Heart left ventricle (tissue), 16 donors: ENCODE measurements at regions not wholly inside any gene's neighbourhood (a gene's known extent, or its start where the extent isn't known, plus 50 kb on each side); places are given as distances from the start of the nearest gene placed in this dataset.

ENCODE experiments used
- ATAC-seq, 4 donors: fragments of 200-7000 bp; cut with Tn5 transposase; one replicate each; pipeline ENCODE4 v1.9.1; 2020 to 2022; ENCODE audit warnings: moderate library complexity in 4 of 4, mild to moderate bottlenecking in 3 of 4, moderate number of reproducible peaks in 1 of 4
- DNase-seq, 5 donors: peaks; one replicate each; pipeline ENCODE4 v3.0.0-alpha.2; 2020
- H3K27ac ChIP-seq, 12 donors: fragments of 200-600 bp; sonication (generic) in 4 of 12; one replicate each; pipeline versions ENCODE4 v1.5.0 to v1.8.0; 2016 to 2022; ENCODE audit warnings: mild to moderate bottlenecking in 2 of 12
- H3K27me3 ChIP-seq, 9 donors: fragments of 200-600 bp; sonication (generic) in 2 of 9; one replicate each; pipeline versions ENCODE4 v1.5.1 to v1.8.0; 2016 to 2022; ENCODE audit warnings: mild to moderate bottlenecking in 3 of 9
- H3K36me3 ChIP-seq, 9 donors: fragments of 200-600 bp; sonication (generic) in 2 of 9; one replicate each; pipeline versions ENCODE4 v1.5.0 to v1.8.0; 2018 to 2022; ENCODE audit warnings: mild to moderate bottlenecking in 2 of 9
- H3K4me1 ChIP-seq, 12 donors: fragments of 200-600 bp; sonication (generic) in 4 of 12; one replicate each; pipeline versions ENCODE4 v1.5.0 to v1.8.0; 2016 to 2022; ENCODE audit warnings: mild to moderate bottlenecking in 3 of 12
- H3K4me3 ChIP-seq, 12 donors: fragments of 200-600 bp; sonication (generic) in 4 of 12; one replicate each; pipeline versions ENCODE4 v1.5.0 to v1.8.0; 2017 to 2022; ENCODE audit warnings: mild to moderate bottlenecking in 9 of 12, moderate library complexity in 4 of 12
- H3K9me3 ChIP-seq, 12 donors: fragments of 200-600 bp; sonication (generic) in 4 of 12; one replicate each; pipeline versions ENCODE4 v1.5.0 to v1.8.0; 2016 to 2022; ENCODE audit warnings: mild to moderate bottlenecking in 1 of 12
- POLR2A ChIP-seq, 2 donors: fragments of 450-650 bp; IDR thresholded peaks; one replicate each; pipeline ENCODE4 v1.6.1; 2017; ENCODE audit warnings: antibody characterized with exemption in 2 of 2, mild to moderate bottlenecking in 2 of 2, moderate library complexity in 2 of 2
- WGBS, 4 donors: extraction: QIAGEN DNeasy Blood & Tissue Kit in 2 of 4; methylation state at CpG; one replicate each; pipeline versions ENCODE4 v1.1.5 to v1.1.7; 2013 to 2018; 5-methylcytosine and 5-hydroxymethylcytosine counted together
- intact Hi-C, 10 donors: fragments of 100-400 bp; cut with DNase I; formaldehyde crosslinking; loops; one replicate each; pipeline versions ENCODE4 v1.11.1 to v1.14.2; 2022
- TF ChIP-seq, protein P1 (sequence below), 12 donors: fragments of 200-600 bp; sonication (generic) in 4 of 12; IDR thresholded peaks; one replicate each; pipeline versions ENCODE4 v1.5.0 to v1.8.0; 2018 to 2022; ENCODE audit warnings: antibody characterized with exemption in 12 of 12, mild to moderate bottlenecking in 5 of 12
- donor health status: ischemic (EF 13 %, LVEDD 7.1; RV severe dilation, severe dysfunction).
- donor health status: healthy with polysubstance abuse.
- donor health status: DM: no; HTN: yes; CAD: no.
- donor health status: DM: no; HTN: no; CAD: no.
- donor health status: ischemic (EF 25% LVEDD 6.9; RV normal size, moderate dysfunction).
- donor health status: ischemic (EF 25% LVEDD 5.7; RV mildly dilated, moderate dysfunction).
- donor health status: healthy.
- donor health status: DM: yes; HTN: yes; CAD: no.
- donor health status: ischemic (EF 35%, LVEDD 5.7; RV mildly dilated, moderate dysfunction).
- donor health status: nonischemic (EF 11% LVEDD 7.7; RV severe dilation, severe dysfunction).
- donor health status: DM: yes; HTN: yes; CAD: no.
- donor health status: PGD.
- donor health status: ischemic (EF 29% LVEDD 5.4; RV normal size, mild dysfunction).
- donor health status: nonischemic (EF 23%, LVEDD 6.1; RV moderate dilation, normal function).

DNA sequence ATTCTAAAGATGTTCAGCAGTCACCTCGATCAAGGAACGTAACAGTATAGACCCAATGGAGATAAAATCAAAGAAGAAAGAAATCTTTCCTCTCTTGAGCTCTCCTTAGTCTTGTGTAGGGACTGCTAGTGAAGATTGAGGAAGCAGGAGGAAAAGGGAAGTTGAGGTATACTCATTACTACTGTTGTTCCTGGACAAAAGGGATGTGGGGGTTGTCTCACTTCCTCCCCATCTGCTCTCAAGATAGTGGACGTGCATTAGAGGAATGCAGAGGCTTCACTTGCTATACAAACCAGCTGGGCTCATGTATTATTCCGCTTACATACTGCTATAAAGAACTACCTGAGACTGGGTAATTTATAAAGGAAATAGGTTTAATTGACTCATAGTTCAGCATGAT, 208.9 kb upstream of the ARHGEF9 start:
- Histone ChIP-seq H3K4me1 (no peaks in the 10 kb centered on the region), H3K9me3 (no peaks in the 10 kb centered on the region), H3K4me3 (no peak overlapping the region), H3K27ac (no peak overlapping the region), H3K27me3 (no peaks in the 10 kb centered on the region), H3K36me3 (no peaks in the 10 kb centered on the region)
- intact Hi-C loops = no loop called here
- DNase-seq = no peak
- WGBS, 4 donors = 49 to 58% (median 53%) methylated on average over 4 of the region's 4 CpGs
- no peak for TF ChIP-seq POLR2A (IDR thresholded peaks at IDR 0.05)
- TF ChIP-seq, protein P1, sequence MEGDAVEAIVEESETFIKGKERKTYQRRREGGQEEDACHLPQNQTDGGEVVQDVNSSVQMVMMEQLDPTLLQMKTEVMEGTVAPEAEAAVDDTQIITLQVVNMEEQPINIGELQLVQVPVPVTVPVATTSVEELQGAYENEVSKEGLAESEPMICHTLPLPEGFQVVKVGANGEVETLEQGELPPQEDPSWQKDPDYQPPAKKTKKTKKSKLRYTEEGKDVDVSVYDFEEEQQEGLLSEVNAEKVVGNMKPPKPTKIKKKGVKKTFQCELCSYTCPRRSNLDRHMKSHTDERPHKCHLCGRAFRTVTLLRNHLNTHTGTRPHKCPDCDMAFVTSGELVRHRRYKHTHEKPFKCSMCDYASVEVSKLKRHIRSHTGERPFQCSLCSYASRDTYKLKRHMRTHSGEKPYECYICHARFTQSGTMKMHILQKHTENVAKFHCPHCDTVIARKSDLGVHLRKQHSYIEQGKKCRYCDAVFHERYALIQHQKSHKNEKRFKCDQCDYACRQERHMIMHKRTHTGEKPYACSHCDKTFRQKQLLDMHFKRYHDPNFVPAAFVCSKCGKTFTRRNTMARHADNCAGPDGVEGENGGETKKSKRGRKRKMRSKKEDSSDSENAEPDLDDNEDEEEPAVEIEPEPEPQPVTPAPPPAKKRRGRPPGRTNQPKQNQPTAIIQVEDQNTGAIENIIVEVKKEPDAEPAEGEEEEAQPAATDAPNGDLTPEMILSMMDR (IDR thresholded peaks at IDR 0.05) = no peak
- ATAC-seq = peak in 1 of 4 donors; percentile 26

DNA sequence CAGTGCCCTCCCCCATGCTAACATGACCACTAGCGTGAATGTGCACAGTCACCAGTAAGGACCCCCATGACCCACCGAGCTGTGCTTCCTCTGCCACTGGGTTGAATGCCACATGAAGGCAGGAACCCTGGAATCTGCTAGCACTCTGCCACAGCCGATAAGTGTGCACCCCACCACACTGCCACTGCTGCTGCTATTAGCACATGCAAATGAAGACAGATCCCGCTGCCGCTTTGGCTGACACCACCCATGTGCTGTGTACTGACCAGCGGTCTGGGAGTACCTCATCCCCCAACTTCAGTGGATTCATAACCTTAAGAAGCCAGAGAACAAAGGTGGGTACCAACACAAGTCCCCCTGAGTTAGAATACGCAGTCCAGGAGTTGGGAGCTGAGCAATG, 200.9 kb upstream of the ARHGEF9 start:
- intact Hi-C loops = no loop called here
- H3K27me3 ChIP-seq = no peaks in the 10 kb centered on the region
- DNase-seq (no peak), ATAC-seq (no peak)
- H3K4me1 ChIP-seq = no peaks in the 10 kb centered on the region
- no peak overlapping the region for H3K27ac ChIP-seq
- H3K9me3 ChIP-seq = no peaks in the 10 kb centered on the region
- WGBS, 4 donors = 70 to 77% (median 75%) methylated on average over 7 of the region's 7 CpGs
- no peaks in the 10 kb centered on the region for H3K36me3 ChIP-seq
- TF ChIP-seq, protein P1 (IDR thresholded peaks at IDR 0.05) = no peak
- no peak for TF ChIP-seq POLR2A (IDR thresholded peaks at IDR 0.05)
- H3K4me3 ChIP-seq = no peak overlapping the region

DNA sequence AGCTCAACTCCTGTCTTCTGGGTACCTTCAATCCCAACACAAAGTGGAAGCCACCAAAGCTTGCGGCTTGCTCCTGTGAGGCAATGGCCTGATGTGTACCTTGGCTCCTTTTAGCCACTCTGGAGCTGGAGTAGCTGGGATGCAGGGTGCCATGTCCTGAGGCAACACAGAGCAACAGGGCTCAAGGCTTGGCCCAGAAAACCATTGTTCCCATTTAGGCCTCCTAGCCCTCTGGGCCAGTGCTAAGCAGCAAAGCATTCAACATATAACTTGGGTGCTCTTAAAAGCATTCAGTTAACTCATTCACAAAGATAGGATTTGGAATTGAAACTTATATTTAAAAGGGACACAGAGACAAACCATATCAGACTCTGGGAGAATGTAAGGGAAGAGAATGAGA, 194.5 kb upstream of the ARHGEF9 start:
- TF ChIP-seq POLR2A (IDR thresholded peaks at IDR 0.05) = no peak
- TF ChIP-seq, protein P1 (IDR thresholded peaks at IDR 0.05) = no peak
- 90 to 100% (median 97%) methylated on average over 1 of the region's 1 CpG for WGBS, 4 donors
- H3K9me3 ChIP-seq = peaks cover 0 to 21% (median 0%) of the 10 kb centered on the region in 12 donors
- H3K4me3 ChIP-seq = no peak overlapping the region
- H3K27ac ChIP-seq = no peak overlapping the region
- DNase-seq (no peak), ATAC-seq (no peak)
- H3K36me3 ChIP-seq = no peaks in the 10 kb centered on the region
- H3K27me3 ChIP-seq = peaks cover 0 to 5% (median 0%) of the 10 kb centered on the region in 9 donors
- H3K4me1 ChIP-seq = no peaks in the 10 kb centered on the region
- intact Hi-C loops = no loop called here

DNA sequence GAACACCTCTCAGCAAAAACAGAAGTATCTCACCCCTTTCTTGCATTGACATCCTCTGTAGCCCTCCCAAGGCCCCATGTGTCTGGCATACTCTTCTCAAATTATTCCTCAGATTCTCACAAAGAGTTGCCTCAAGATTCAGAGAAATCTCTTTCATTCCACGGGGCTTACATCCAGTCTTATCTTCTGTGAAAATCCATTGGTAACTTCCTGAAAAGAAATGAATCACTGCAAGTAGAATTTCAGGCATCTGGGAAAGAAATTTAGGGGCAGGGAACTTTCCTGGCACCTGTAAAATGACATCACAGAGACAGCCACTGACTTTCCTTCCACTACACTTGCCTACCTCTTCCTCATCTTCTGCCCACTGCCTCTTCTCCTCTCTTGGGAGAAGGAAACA, 182.5 kb upstream of the ARHGEF9 start:
- no peaks in the 10 kb centered on the region for H3K27me3 ChIP-seq
- DNase-seq (no peak), ATAC-seq (no peak)
- H3K4me1 ChIP-seq = no peaks in the 10 kb centered on the region
- intact Hi-C loops = no loop called here
- H3K36me3 ChIP-seq = no peaks in the 10 kb centered on the region
- no peak overlapping the region for H3K4me3 ChIP-seq
- no peak overlapping the region for H3K27ac ChIP-seq
- TF ChIP-seq, protein P1 (IDR thresholded peaks at IDR 0.05) = no peak
- no peak for TF ChIP-seq POLR2A (IDR thresholded peaks at IDR 0.05)
- WGBS, 4 donors = 33 to 48% (median 37%) methylated on average over 1 of the region's 1 CpG
- no peaks in the 10 kb centered on the region for H3K9me3 ChIP-seq
